Endodermal cell (in vitro differentiated cells): ENCODE measurements at regions not wholly inside any gene's neighbourhood (a gene's known extent, or its start where the extent isn't known, plus 50 kb on each side); places are given as distances from the start of the nearest gene placed in this dataset.
A peak's percentile ranks its signal among the peaks of the same experiment; 100 is the strongest.

Source experiments
- DNase-seq: peaks from one replicate; pipeline ENCODE4 v3.0.0-alpha.2; 2017
- H3K27ac ChIP-seq: 2 replicates; pipeline ENCODE4 v1.5.1; 2013; ENCODE audit warnings: mild to moderate bottlenecking, low read depth, low read length, moderate library complexity
- H3K27me3 ChIP-seq: 2 replicates; pipeline ENCODE4 v1.6.1; 2013; ENCODE audit warnings: mild to moderate bottlenecking, low read length, moderate library complexity; ENCODE audit not compliant: insufficient read depth, control insufficient read depth, poor library complexity, severe bottlenecking
- H3K36me3 ChIP-seq: 2 replicates; pipeline ENCODE4 v1.7.0; 2013; ENCODE audit warnings: mild to moderate bottlenecking, low read length, moderate library complexity; ENCODE audit not compliant: control insufficient read depth, insufficient read depth
- H3K4me1 ChIP-seq: one replicate; pipeline ENCODE4 v1.7.0; 2013; ENCODE audit warnings: low read length; ENCODE audit not compliant: control insufficient read depth, insufficient read depth
- H3K4me3 ChIP-seq: 2 replicates; pipeline ENCODE4 v1.5.1; 2013; ENCODE audit warnings: mild to moderate bottlenecking, low read length, moderate library complexity
- H3K9ac ChIP-seq: 2 replicates; pipeline ENCODE4 v1.6.1; 2013; ENCODE audit warnings: mild to moderate bottlenecking, low read length, moderate library complexity; ENCODE audit not compliant: poor library complexity, severe bottlenecking; ENCODE audit errors: extremely low read depth
- H3K9me3 ChIP-seq: 2 replicates; pipeline ENCODE4 v1.6.1; 2013; ENCODE audit warnings: mild to moderate bottlenecking, low read length, moderate library complexity; ENCODE audit not compliant: control insufficient read depth
- H3K27ac Mint-ChIP-seq: 2 replicates; pipeline ENCODE4 v1.8.0; 2020; ENCODE audit warnings: mixed read lengths
- H3K27me3 Mint-ChIP-seq: 2 replicates; pipeline ENCODE4 v1.8.0; 2021; ENCODE audit warnings: mild to moderate bottlenecking, mixed read lengths; ENCODE audit not compliant: insufficient read depth
- H3K36me3 Mint-ChIP-seq: 2 replicates; pipeline ENCODE4 v1.8.0; 2020; ENCODE audit warnings: low read depth, mixed read lengths
- H3K4me1 Mint-ChIP-seq: 2 replicates; pipeline ENCODE4 v1.8.0; 2020; ENCODE audit warnings: mixed read lengths
- H3K4me3 Mint-ChIP-seq: 2 replicates; pipeline ENCODE4 v1.8.0; 2020; ENCODE audit warnings: mild to moderate bottlenecking, moderate library complexity, mixed read lengths
- H3K9me3 Mint-ChIP-seq: 2 replicates; pipeline ENCODE4 v1.8.0; 2020; ENCODE audit warnings: mild to moderate bottlenecking, mixed read lengths
- CTCF ChIP-seq: fragments of 200-600 bp; sonication (generic); conservative IDR thresholded peaks from 2 replicates; pipeline ENCODE4 v1.5.0; 2021; ENCODE audit warnings: antibody characterized with exemption, mild to moderate bottlenecking
- WGBS, 2 experiments: methylation state at CpG; one replicate each; pipeline versions ENCODE4 v1.1.5 to v1.1.7; 2013; ENCODE audit warnings: missing lambda C conversion rate in 2 of 2, mixed read lengths in 1 of 2; ENCODE audit not compliant: insufficient coverage in 1 of 2, insufficient read length in 1 of 2; 5-methylcytosine and 5-hydroxymethylcytosine counted together

- WGBS, 2 experiments: 94 to 100% methylated on average over 1 of the region's 1 CpG
- H3K4me1 Mint-ChIP-seq: peaks cover 9% of the 10 kb centered on the region
Observed at GRCh38 chr3:170640737-170641171, 54.9 kb upstream of the SLC7A14 start.

GRCh38 chr3:170638988-170639387, 53.1 kb upstream of the SLC7A14 start:
- peaks cover 9% of the 10 kb centered on the region for H3K4me1 Mint-ChIP-seq
- DNase-seq: no peak
- no peaks in the 10 kb centered on the region for H3K36me3 Mint-ChIP-seq
- Histone ChIP-seq H3K9me3 (no peaks in the 10 kb centered on the region), H3K4me3 (no peak overlapping the region), H3K27ac (no peak overlapping the region), H3K36me3 (no peaks in the 10 kb centered on the region), H3K4me1 (peaks cover 4% of the 10 kb centered on the region), H3K9ac (no peak overlapping the region), H3K27me3 (no peaks in the 10 kb centered on the region)
- no peak overlapping the region for H3K27ac Mint-ChIP-seq
- 91 to 95% methylated on average over 3 to 4 of the region's 4 CpGs for WGBS, 2 experiments
- H3K27me3 Mint-ChIP-seq: no peaks in the 10 kb centered on the region
- no peak overlapping the region for H3K4me3 Mint-ChIP-seq
- H3K9me3 Mint-ChIP-seq: peaks cover 3% of the 10 kb centered on the region
- TF ChIP-seq CTCF: no peak

More at GRCh38 chr3:170640737-170641171, 54.9 kb upstream of the SLC7A14 start:
- Histone ChIP-seq H3K9me3 (no peaks in the 10 kb centered on the region), H3K4me3 (no peak overlapping the region), H3K27ac (no peak overlapping the region), H3K27me3 (no peaks in the 10 kb centered on the region), H3K4me1 (peaks cover 4% of the 10 kb centered on the region), H3K36me3 (no peaks in the 10 kb centered on the region), H3K9ac (no peak overlapping the region)
- TF ChIP-seq CTCF: no peak
- Mint-ChIP-seq H3K27me3 (peaks cover under 1% of the 10 kb centered on the region), H3K4me3 (no peak overlapping the region), H3K27ac (no peak overlapping the region), H3K36me3 (no peaks in the 10 kb centered on the region), H3K9me3 (peaks cover 11% of the 10 kb centered on the region)
- no peak for DNase-seq

- H3K9me3 ChIP-seq: no peaks in the 10 kb centered on the region
- Mint-ChIP-seq H3K36me3 (no peaks in the 10 kb centered on the region), H3K27ac (no peak overlapping the region), H3K4me3 (no peak overlapping the region), H3K27me3 (no peaks in the 10 kb centered on the region), H3K4me1 (peaks cover 10% of the 10 kb centered on the region), H3K9me3 (no peaks in the 10 kb centered on the region)
- no peaks in the 10 kb centered on the region for H3K27me3 ChIP-seq
- peak overlapping the region; percentile 26 for H3K27ac ChIP-seq
- no peak for DNase-seq
- no peaks in the 10 kb centered on the region for H3K36me3 ChIP-seq
- no peak overlapping the region for H3K4me3 ChIP-seq
- no peak for TF ChIP-seq CTCF
- 84 to 89% methylated on average over 3 of the region's 3 CpGs for WGBS, 2 experiments
- H3K4me1 ChIP-seq: peaks cover 4% of the 10 kb centered on the region
- H3K9ac ChIP-seq: no peak overlapping the region
Observed at GRCh38 chr3:170637306-170637705, 51.4 kb upstream of the SLC7A14 start.
